SU-DHL-6 (cell line): ENCODE measurements at regions not wholly inside any gene's neighbourhood (a gene's known extent, or its start where the extent isn't known, plus 50 kb on each side); places are given as distances from the start of the nearest gene placed in this dataset.

Source experiments
- H2AFZ ChIP-seq: fragments of 200-600 bp; sonication (generic); 2 replicates; pipeline ENCODE4 v1.6.1; 2014; ENCODE audit warnings: low read depth, mild to moderate bottlenecking, moderate library complexity, mixed read lengths, antibody characterized with exemption, low read length; ENCODE audit not compliant: severe bottlenecking
- H3F3A ChIP-seq: fragments of 200-600 bp; shearing (Covaris generic); 2 replicates; pipeline ENCODE4 v1.6.0; 2016; ENCODE audit warnings: antibody characterized with exemption, mild to moderate bottlenecking; ENCODE audit not compliant: insufficient read depth
- H3K27ac ChIP-seq: fragments of 200-600 bp; sonication (generic); 2 replicates; pipeline ENCODE4 v1.5.1; 2016; ENCODE audit warnings: low read depth, mild to moderate bottlenecking, low read length, moderate library complexity, mixed read lengths
- H3K27me3 ChIP-seq: fragments of 200-600 bp; sonication (generic), shearing (Covaris generic); 2 replicates; pipeline ENCODE4 v1.6.0; 2014; ENCODE audit warnings: mild to moderate bottlenecking, low read length
- H3K36me3 ChIP-seq: fragments of 200-600 bp; sonication (generic); 2 replicates; pipeline ENCODE4 v1.6.1; 2014; ENCODE audit warnings: mild to moderate bottlenecking, low read length, mixed read lengths
- H3K4me2 ChIP-seq: fragments of 300-600, 200-600 bp; shearing (Covaris generic), sonication (generic); 2 replicates; pipeline ENCODE4 v1.6.0; 2014; ENCODE audit warnings: low read length, low read depth, mild to moderate bottlenecking; ENCODE audit not compliant: poor library complexity, severe bottlenecking
- H3K4me3 ChIP-seq: fragments of 200-600 bp; sonication (generic); 2 replicates; pipeline ENCODE4 v1.5.1; 2014; ENCODE audit warnings: antibody characterized with exemption, low read length, mild to moderate bottlenecking, mixed read lengths; ENCODE audit not compliant: insufficient read depth, poor library complexity, severe bottlenecking
- H3K79me2 ChIP-seq: fragments of 200-600 bp; sonication (generic); 2 replicates; pipeline ENCODE4 v1.6.1; 2014; ENCODE audit warnings: mild to moderate bottlenecking, low read length, moderate library complexity; ENCODE audit not compliant: insufficient read depth
- H3K9ac ChIP-seq: fragments of 200-600 bp; sonication (generic); 2 replicates; pipeline ENCODE4 v1.7.0; 2014; ENCODE audit warnings: mild to moderate bottlenecking, low read length
- H3K9me2 ChIP-seq: fragments of 200-600 bp; sonication (generic); replicated peaks from 2 replicates; pipeline ENCODE4 v1.6.1; 2014; ENCODE audit warnings: low read length; ENCODE audit not compliant: insufficient read depth
- H3K9me3 ChIP-seq: fragments of 200-600 bp; sonication (generic); 2 replicates; pipeline ENCODE4 v1.6.1; 2014; ENCODE audit warnings: low read length, mixed read lengths; ENCODE audit not compliant: insufficient read depth
- H4K20me1 ChIP-seq: fragments of 200-600 bp; sonication (generic); 2 replicates; pipeline ENCODE4 v1.6.1; 2014; ENCODE audit warnings: low read depth, mild to moderate bottlenecking, antibody characterized with exemption, low read length, moderate library complexity, mixed read lengths
- EZH2phosphoT487 ChIP-seq: fragments of 200-600 bp; sonication (generic), shearing (Covaris generic); conservative IDR thresholded peaks from 2 replicates; pipeline ENCODE4 v1.6.1; 2018; ENCODE audit warnings: mild to moderate bottlenecking, antibody characterized with exemption, low read length, moderate library complexity, mixed read lengths
- TF ChIP-seq, protein P1 (sequence below): fragments of 200-600 bp; sonication (generic); IDR thresholded peaks from one replicate; pipeline ENCODE4 v1.5.1; 2017; ENCODE audit warnings: antibody characterized with exemption, mild to moderate bottlenecking, low read length, moderate library complexity; ENCODE audit not compliant: insufficient read depth, poor library complexity, severe bottlenecking

DNA sequence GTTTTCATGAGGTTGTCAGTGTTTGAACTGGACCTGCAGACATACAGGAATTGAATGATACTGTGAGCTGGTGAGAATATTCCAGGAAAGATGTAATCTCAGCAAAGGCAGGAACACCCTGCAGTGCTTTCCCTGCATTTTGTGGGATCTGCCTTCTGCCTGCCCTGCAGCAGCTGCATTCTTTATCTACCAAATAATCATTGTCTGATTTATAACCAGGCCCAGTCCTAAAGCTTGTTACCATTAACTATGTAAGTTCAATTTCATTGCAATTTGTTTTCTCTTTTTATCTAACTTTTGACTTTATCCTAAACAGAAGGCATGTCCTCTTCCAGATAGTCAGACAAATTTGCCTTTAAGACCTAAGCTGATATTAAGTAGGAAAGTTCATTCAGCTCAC lies 99.8 kb upstream of the NOCT start:
- Histone ChIP-seq H3K9me3 (no peaks in the 10 kb centered on the region), H3K27me3 (no peaks in the 10 kb centered on the region), H3K27ac (no peak overlapping the region), H3K4me3 (no peak overlapping the region), H3K4me2 (no peak overlapping the region), H4K20me1 (no peaks in the 10 kb centered on the region), H2AFZ (no peak overlapping the region), H3K9me2 (no peaks in the 10 kb centered on the region), H3F3A (no peaks in the 10 kb centered on the region), H3K79me2 (no peaks in the 10 kb centered on the region), H3K9ac (no peak overlapping the region), H3K36me3 (no peaks in the 10 kb centered on the region)
- no peak for TF ChIP-seq EZH2phosphoT487
- TF ChIP-seq, protein P1, sequence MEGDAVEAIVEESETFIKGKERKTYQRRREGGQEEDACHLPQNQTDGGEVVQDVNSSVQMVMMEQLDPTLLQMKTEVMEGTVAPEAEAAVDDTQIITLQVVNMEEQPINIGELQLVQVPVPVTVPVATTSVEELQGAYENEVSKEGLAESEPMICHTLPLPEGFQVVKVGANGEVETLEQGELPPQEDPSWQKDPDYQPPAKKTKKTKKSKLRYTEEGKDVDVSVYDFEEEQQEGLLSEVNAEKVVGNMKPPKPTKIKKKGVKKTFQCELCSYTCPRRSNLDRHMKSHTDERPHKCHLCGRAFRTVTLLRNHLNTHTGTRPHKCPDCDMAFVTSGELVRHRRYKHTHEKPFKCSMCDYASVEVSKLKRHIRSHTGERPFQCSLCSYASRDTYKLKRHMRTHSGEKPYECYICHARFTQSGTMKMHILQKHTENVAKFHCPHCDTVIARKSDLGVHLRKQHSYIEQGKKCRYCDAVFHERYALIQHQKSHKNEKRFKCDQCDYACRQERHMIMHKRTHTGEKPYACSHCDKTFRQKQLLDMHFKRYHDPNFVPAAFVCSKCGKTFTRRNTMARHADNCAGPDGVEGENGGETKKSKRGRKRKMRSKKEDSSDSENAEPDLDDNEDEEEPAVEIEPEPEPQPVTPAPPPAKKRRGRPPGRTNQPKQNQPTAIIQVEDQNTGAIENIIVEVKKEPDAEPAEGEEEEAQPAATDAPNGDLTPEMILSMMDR = no peak

DNA sequence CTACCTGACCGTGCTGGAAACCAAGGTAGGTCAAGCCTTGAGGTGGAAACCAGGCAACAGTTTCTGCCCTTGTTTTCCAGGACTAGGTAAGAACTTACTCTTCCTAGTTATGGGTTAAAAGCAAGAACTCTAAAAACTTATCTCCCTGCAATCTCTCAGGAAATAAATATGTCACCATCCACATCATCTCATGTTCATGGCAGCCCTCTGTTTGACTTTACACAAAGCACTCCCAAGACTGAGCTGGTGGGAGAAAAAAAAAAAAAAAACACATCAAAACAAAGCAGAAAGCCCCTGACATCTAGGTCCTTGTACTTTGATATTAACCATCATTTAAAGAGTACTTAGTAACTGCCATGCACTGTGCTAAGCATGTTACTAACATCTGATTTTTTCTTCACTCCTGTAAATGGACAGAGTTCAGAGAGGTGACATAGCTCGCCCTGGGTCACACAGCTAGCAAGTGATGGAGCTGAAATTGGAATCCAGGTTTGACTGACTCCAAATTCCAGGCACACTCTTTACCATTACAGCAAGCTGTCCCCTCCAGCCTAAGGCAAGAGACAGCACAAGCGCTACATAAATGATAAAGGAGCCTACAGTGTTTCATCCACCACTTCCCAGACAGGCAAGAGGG lies 102.8 kb upstream of the NOCT start:
- Histone ChIP-seq H3F3A (no peaks in the 10 kb centered on the region), H3K9me2 (no peaks in the 10 kb centered on the region), H3K36me3 (no peaks in the 10 kb centered on the region), H3K9me3 (no peaks in the 10 kb centered on the region), H3K4me3 (no peak overlapping the region), H3K79me2 (no peaks in the 10 kb centered on the region), H3K9ac (no peak overlapping the region), H2AFZ (no peak overlapping the region), H3K27me3 (no peaks in the 10 kb centered on the region), H3K4me2 (no peak overlapping the region), H3K27ac (no peak overlapping the region), H4K20me1 (no peaks in the 10 kb centered on the region)
- no peak for TF ChIP-seq EZH2phosphoT487
- TF ChIP-seq, protein P1 = no peak

DNA sequence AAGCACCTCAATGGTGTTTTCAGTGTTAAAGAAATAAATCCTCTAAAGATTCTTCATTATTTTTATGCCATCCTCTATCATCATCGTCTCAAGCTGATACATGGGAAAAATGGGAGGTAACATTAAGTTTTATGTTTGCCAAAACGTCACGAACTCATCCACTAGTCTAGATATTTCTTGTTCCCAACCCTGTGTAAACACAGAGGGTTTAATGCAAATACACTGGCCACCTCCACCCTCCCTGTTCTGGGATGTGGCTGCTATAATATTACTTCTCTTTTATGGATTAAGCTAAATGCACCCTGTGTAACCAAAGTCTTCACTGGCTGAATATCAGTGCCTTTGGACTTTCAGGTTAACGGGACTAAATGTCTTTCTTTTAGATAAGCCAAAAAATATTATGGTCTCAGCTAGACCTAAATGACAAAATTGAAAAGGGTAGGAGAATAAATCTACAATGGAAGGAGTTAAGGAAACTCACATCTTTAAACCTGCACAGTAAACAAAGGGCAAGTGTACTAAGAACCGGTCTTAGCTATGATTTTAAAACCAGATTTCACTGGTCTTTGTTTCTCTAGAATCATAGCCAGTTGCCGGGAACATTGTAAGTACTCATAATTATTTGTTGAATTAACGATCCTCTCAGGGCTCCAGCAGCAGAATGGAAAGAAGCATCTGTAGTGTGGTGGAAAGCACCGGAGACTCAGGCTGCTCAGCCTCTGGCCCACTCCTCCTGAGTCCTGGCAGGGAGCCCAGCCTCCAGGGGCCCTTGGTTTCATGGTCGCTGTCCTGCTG lies 103.5 kb upstream of the NOCT start:
- no peak overlapping the region for H2AFZ ChIP-seq
- no peaks in the 10 kb centered on the region for H4K20me1 ChIP-seq
- no peaks in the 10 kb centered on the region for H3K27me3 ChIP-seq
- no peak overlapping the region for H3K4me3 ChIP-seq
- no peaks in the 10 kb centered on the region for H3K36me3 ChIP-seq
- no peak overlapping the region for H3K4me2 ChIP-seq
- no peaks in the 10 kb centered on the region for H3K9me3 ChIP-seq
- H3K9me2 ChIP-seq = no peaks in the 10 kb centered on the region
- no peak overlapping the region for H3K9ac ChIP-seq
- no peak for TF ChIP-seq EZH2phosphoT487
- TF ChIP-seq, protein P1 = no peak
- H3F3A ChIP-seq = no peaks in the 10 kb centered on the region
- no peak overlapping the region for H3K27ac ChIP-seq
- H3K79me2 ChIP-seq = no peaks in the 10 kb centered on the region
